HepG2 (cell line): ENCODE measurements at regions not wholly inside any gene's neighbourhood (a gene's known extent, or its start where the extent isn't known, plus 50 kb on each side); places are given as distances from the start of the nearest gene placed in this dataset.

Source experiments
- CBX2 ChIP-seq, 2 experiments: fragments of 200-600 bp in 1 of 2; sonication (generic); formaldehyde crosslinking in 1 of 2; IDR thresholded peaks; 2 replicates each; pipeline versions ENCODE4 v1.7.0 to v1.8.1; 2018 to 2022; ENCODE audit warnings: low read depth in 2 of 2, low read length in 1 of 2, mild to moderate bottlenecking in 1 of 2, missing genetic modification reagents in 1 of 2
- DBP ChIP-seq: sonication (generic); formaldehyde crosslinking; IDR thresholded peaks from 2 replicates; pipeline ENCODE4 v1.4.0; 2020; ENCODE audit warnings: missing genetic modification reagents; ENCODE audit errors: not compliant biosample characterization
- MAX ChIP-seq: IDR thresholded peaks from 2 replicates; pipeline ENCODE4 v1.6.1; 2012; ENCODE audit warnings: inconsistent platforms
- POLR2A ChIP-seq, 2 experiments: IDR thresholded peaks; 2 replicates each; pipeline ENCODE4 v1.6.1; 2011; ENCODE audit warnings: low read depth in 2 of 2, low read length in 2 of 2, mild to moderate bottlenecking in 1 of 2, moderate library complexity in 1 of 2; ENCODE audit not compliant: insufficient read depth in 1 of 2
- TAF15 ChIP-seq: fragments of 200-400 bp; formaldehyde crosslinking; IDR thresholded peaks from one replicate; pipeline ENCODE4 v1.6.1; 2018; ENCODE audit warnings: mild to moderate bottlenecking, low read depth, low read length; ENCODE audit not compliant: poor library complexity, severe bottlenecking
- ZMAT3 ChIP-seq: sonication (generic); formaldehyde crosslinking; conservative IDR thresholded peaks from 2 replicates; pipeline ENCODE4 v1.7.0; 2021; ENCODE audit warnings: missing genetic modification reagents
- ZNF367 ChIP-seq: sonication (generic); formaldehyde crosslinking; IDR thresholded peaks from 2 replicates; pipeline ENCODE4 v1.4.0; 2020; ENCODE audit warnings: missing genetic modification reagents, borderline replicate concordance
- TF ChIP-seq, protein P1 (sequence below): sonication (generic); formaldehyde crosslinking; IDR thresholded peaks from 2 replicates; pipeline ENCODE4 v1.5.0; 2020; ENCODE audit warnings: mild to moderate bottlenecking, missing genetic modification reagents, moderate library complexity
- TF ChIP-seq, protein P2 (sequence below): sonication (generic); formaldehyde crosslinking; IDR thresholded peaks from 2 replicates; pipeline ENCODE4 v1.4.0; 2020; ENCODE audit warnings: mild to moderate bottlenecking, low read depth, missing genetic modification reagents
- TF ChIP-seq, protein P3 (sequence below): sonication (generic); formaldehyde crosslinking; IDR thresholded peaks from 2 replicates; pipeline ENCODE4 v1.4.0; 2020; ENCODE audit warnings: missing genetic modification reagents, mild to moderate bottlenecking, borderline replicate concordance

DNA sequence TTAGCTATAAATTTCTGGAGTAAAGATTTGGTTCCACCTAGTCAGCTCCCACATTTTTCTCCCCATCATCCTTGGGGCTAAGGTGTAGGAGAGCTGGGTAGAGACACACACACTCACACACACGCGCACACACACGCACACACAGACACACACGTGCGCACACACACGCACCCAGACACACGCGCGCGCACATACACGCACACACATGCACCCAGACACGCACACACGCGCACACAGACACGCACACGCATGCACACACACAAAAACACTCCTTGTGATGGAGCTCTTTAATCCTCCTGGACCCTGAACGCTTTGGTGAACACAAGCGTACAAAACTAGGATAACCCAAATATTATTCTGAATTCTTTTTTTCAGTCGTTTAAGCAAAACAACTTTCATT is 253.6 kb downstream of the C16orf95 start:
- no peak for TF ChIP-seq POLR2A (IDR thresholded peaks at IDR 0.05; ENCODE audit: insufficient read depth in 1 of 2, low read depth in 2 of 2, low read length in 2 of 2)
- TF ChIP-seq MAX = no peak
- no peak for TF ChIP-seq TAF15
- TF ChIP-seq, protein P1, sequence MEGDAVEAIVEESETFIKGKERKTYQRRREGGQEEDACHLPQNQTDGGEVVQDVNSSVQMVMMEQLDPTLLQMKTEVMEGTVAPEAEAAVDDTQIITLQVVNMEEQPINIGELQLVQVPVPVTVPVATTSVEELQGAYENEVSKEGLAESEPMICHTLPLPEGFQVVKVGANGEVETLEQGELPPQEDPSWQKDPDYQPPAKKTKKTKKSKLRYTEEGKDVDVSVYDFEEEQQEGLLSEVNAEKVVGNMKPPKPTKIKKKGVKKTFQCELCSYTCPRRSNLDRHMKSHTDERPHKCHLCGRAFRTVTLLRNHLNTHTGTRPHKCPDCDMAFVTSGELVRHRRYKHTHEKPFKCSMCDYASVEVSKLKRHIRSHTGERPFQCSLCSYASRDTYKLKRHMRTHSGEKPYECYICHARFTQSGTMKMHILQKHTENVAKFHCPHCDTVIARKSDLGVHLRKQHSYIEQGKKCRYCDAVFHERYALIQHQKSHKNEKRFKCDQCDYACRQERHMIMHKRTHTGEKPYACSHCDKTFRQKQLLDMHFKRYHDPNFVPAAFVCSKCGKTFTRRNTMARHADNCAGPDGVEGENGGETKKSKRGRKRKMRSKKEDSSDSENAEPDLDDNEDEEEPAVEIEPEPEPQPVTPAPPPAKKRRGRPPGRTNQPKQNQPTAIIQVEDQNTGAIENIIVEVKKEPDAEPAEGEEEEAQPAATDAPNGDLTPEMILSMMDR = no peak
- TF ChIP-seq CBX2 (IDR thresholded peaks at IDR 0.05; ENCODE audit: low read depth, low read length) = no peak
- TF ChIP-seq CBX2 (CRISPR knock-in tag; IDR thresholded peaks at IDR 0.05; ENCODE audit: low read depth) = no peak
- TF ChIP-seq, protein P2, sequence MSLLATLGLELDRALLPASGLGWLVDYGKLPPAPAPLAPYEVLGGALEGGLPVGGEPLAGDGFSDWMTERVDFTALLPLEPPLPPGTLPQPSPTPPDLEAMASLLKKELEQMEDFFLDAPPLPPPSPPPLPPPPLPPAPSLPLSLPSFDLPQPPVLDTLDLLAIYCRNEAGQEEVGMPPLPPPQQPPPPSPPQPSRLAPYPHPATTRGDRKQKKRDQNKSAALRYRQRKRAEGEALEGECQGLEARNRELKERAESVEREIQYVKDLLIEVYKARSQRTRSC = no peak
- TF ChIP-seq ZMAT3 (CRISPR knock-in tag) = no peak
- TF ChIP-seq ZNF367 (CRISPR knock-in tag) = no peak
- no peak for TF ChIP-seq DBP (CRISPR knock-in tag)
- TF ChIP-seq, protein P3, sequence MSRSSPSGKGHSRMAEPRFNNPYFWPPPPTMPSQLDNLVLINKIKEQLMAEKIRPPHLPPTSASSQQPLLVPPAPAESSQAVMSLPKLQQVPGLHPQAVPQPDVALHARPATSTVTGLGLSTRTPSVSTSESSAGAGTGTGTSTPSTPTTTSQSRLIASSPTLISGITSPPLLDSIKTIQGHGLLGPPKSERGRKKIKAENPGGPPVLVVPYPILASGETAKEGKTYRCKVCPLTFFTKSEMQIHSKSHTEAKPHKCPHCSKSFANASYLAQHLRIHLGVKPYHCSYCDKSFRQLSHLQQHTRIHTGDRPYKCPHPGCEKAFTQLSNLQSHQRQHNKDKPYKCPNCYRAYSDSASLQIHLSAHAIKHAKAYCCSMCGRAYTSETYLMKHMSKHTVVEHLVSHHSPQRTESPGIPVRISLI (CRISPR knock-in tag) = no peak
